ENCODE measurements at regions not wholly inside any gene's neighbourhood (a gene's known extent, or its start where the extent isn't known, plus 50 kb on each side); places are given as distances from the start of the nearest gene placed in this dataset.

- no peak for DNase-seq (ENCODE audit: low read depth)
Observed at GRCh38 chr7:47147213-47147631, 434.7 kb downstream of the TNS3 start.

DNA sequence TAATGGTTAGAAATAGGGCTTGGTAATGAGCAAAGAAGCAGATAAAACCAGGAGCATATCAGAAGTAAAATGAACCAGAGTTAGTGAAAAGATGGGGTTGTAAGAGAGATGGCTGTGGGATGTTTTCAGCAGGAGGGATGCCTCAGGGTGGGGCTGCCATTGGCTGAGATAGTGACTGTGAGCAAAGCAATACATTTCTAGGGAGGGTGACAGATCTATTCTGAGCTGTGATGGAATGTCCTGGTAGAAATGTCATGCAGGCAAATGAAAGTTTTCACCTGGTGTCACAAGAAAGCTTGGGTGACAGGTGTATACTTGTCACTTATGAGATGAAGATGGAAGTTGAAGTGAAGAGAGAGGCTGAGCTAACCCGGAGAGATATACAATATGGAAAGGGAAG, 435.9 kb downstream of the TNS3 start:
- no peak for DNase-seq (ENCODE audit: low read depth)

- DNase-seq (ENCODE audit: low read depth) = peak; percentile 34
Observed at GRCh38 chr7:47145186-47145725, 436.7 kb downstream of the TNS3 start.

DNA sequence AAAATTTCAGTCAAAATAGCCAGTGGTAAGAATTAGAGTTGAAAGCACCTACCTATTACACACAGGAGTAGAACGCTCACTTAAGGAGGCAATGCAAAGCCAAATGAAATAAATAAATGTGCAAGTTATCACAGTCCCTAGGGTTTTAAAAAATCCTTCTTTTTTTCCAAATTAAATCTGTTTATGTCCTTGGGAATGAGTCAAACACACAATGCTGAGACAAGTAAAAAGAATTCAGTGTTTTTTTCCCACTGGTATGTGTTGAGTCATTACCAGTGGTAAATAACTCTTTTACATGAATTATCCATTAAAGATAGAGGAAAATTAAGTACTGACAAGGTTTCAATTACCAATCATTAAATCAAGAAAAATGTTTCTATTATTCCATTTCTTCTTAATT, 438.6 kb downstream of the TNS3 start:
- DNase-seq (ENCODE audit: low read depth) = peak; percentile 68

DNA sequence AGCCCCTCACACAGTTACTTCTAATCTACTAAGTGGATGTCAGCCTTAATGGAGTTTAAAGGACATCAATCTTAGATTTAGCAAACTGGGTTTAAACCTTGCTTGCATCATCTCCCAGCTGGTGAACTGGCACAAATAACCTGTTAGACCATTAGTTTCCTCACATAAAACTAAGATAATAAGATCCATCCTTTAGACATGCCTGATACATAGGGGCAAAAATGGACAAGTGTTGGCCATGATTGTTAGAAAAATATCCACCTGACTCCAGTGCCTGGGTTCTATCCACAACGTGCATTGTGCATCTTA, 439.1 kb downstream of the TNS3 start:
- DNase-seq (ENCODE audit: low read depth) = no peak

DNA sequence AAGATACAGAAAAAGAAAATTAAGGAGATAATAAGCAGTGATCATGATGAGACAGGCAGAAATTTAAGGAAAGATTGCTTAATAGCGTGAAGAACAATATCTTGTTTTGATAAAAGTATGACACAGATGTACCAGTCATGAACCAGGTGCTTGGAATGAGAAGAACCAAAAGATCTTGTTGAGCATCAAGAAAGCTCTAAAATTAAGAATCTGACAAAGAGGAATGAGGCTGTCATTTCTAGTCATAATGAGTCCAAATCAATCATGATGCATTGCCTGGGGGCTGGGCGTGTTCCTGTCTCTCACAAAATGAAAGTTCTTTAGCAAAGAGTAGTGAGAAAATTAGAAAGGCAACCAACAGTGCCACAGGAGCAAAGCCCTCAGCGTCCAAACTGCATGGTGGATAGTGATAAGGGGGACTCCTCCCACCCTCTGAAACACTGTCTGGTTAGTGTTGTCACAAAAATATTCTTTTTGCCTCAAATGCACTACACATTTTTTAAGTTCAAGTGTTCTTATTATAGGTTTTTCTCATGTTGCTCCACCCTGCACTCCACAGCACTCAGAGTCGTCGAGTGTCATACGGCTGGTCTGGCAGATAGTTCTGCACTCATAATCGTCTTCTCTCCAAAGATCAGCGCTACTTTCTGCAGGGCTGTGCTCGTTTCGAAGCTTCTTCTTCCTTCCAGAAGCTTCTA, 439.6 kb downstream of the TNS3 start:
- DNase-seq (ENCODE audit: low read depth) = no peak

DNA sequence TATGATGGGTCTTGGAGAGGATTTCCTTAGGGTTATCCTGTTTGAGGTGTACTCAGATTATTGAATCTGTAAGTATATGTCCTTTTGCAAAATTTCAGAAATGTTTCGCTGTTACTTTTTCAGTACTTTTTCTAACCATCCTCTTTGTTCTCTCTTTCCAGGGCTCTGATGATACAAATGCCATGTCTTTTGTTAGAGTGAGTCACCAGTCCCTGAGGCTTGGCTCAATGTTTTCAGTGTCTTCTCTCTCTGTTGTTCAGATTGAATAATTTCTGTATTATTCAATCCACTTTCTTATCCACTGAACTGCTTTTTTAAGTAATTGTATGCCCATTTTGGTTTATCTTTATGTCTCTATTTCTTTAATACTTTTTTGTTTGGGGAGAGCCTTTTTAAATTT, 449.4 kb downstream of the TNS3 start:
- DNase-seq (ENCODE audit: low read depth) = no peak

- DNase-seq (ENCODE audit: low read depth) = no peak
Observed at GRCh38 chr7:47128700-47129099, 453.2 kb downstream of the TNS3 start.

GRCh38 chr7:47125529-47125928, 456.4 kb downstream of the TNS3 start:
- DNase-seq (ENCODE audit: low read depth) = no peak

DNA sequence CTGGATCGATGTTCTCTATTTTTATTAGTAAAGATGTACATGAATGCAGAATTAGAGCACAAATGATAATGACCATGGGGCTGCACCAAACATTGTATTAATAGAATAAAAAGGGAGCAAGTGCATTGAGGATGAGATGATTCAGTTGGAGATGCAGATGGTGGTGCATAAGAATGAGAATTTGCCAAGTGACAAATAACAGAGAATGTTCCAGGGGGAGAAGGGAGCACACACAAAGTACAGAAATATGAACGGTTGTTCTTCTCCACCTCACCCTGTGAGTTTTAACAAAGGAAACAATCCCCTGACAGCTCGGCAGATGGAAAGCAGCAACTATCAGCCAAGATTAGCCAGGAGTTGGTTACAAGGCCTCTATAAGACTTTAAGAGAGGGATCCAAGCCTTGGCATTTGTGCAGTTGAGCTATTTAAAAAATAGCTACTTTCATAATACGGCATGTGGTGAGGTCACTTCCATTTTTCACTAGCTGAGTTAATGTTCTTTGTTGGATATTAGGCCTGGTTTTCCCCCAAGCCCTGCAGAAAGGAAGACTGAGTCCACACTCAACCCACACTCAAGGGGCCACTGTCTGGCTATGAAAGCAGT, 462.5 kb downstream of the TNS3 start:
- DNase-seq (ENCODE audit: low read depth) = no peak

- no peak for DNase-seq (ENCODE audit: low read depth)
Observed at GRCh38 chr7:47104206-47104549, 477.7 kb downstream of the TNS3 start.

GRCh38 chr7:47103498-47104205, 478.3 kb downstream of the TNS3 start:
- no peak for DNase-seq (ENCODE audit: low read depth)

GRCh38 chr7:47102331-47102841, 479.5 kb downstream of the TNS3 start:
- DNase-seq (ENCODE audit: low read depth) = no peak

DNA sequence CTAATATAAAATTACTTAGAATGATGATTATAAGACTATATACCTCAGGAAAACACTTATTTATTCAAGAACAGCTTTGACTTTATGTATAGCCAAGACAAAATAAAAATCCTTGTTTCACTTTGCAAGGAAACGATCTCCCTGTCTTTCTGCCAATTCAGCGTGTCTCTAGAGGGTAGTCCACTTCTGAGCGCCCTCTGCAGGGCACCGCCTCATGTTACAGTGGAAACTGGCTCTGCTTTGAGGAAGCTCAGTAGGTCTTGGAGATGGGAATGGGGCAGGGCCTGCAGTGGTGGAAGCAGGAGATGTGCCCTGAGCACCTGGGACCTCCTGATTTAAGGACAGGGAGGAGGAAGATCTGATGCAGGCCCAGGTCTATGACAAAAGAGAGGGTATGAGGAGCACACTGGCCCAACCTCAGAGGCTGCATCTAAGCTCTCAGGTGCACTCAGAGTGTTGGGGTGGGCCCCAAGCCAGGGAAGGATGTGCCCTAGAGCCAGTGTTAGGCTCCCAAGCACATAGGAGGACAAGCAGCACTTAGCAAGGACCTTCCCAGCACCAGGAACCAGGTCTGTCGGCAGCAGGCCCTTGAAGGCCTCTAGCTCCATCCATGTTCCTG, 481.0 kb downstream of the TNS3 start:
- peak; percentile 45 for DNase-seq (ENCODE audit: low read depth)

- no peak for DNase-seq (ENCODE audit: low read depth)
Observed at GRCh38 chr7:47100148-47100816, 481.6 kb downstream of the TNS3 start.

DNA sequence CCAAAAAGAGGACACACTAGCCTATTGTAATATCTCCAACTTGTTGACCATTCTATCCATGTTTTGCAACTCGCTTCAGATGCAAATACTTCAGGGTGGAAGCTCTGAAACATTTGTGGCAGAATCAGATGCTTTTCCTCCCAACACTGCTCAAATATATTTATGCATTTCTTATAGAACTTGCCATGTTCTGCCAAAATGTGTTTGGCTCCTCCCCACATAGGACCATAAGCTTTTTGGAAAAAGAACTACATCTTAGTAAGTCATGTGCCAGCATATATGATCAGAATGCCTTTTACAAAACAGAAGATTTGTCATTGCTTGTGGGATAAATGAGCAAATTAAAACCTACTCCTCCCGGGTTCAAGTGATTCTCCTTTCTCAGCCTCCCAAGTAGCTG, 484.5 kb downstream of the TNS3 start:
- DNase-seq (ENCODE audit: low read depth) = no peak

DNA sequence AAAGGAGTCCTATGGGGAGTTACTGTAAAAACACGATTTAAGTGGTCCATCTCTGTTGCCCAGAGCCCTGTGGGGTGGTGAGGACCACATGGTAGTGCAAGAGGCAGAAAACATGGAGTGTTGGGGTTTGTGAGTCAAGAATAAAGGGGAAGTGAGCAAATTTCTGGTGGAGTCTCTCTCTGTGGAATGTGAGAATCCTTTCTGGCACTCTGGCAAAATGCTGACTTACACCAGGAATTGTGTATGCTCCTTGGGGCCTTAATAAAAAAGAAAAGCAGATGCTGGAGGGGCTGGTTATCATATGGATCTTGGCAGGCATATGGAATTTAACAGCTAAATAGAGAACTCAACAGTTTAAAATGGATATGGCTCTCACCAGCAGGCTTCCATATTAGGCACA, 486.0 kb downstream of the TNS3 start:
- no peak for DNase-seq (ENCODE audit: low read depth)

DNA sequence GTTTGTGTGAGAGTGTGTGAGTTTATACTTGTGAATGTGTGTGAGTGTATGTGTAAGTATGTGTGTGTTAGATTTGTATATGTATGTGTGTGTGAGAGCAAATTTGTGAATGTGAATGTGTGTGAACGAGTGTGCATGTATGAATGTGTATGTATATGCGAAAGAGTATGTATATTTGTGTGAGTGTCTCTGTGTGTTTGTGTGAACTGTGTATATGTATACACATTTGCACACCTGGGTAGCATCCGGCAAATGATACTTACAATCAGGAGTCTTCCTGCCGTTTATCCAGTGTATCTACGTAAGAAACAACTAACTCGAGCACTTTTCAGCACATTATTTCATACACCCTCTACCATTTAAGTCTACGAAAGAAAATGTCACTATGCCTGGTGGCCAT, 487.4 kb downstream of the TNS3 start:
- DNase-seq (ENCODE audit: low read depth) = no peak

DNA sequence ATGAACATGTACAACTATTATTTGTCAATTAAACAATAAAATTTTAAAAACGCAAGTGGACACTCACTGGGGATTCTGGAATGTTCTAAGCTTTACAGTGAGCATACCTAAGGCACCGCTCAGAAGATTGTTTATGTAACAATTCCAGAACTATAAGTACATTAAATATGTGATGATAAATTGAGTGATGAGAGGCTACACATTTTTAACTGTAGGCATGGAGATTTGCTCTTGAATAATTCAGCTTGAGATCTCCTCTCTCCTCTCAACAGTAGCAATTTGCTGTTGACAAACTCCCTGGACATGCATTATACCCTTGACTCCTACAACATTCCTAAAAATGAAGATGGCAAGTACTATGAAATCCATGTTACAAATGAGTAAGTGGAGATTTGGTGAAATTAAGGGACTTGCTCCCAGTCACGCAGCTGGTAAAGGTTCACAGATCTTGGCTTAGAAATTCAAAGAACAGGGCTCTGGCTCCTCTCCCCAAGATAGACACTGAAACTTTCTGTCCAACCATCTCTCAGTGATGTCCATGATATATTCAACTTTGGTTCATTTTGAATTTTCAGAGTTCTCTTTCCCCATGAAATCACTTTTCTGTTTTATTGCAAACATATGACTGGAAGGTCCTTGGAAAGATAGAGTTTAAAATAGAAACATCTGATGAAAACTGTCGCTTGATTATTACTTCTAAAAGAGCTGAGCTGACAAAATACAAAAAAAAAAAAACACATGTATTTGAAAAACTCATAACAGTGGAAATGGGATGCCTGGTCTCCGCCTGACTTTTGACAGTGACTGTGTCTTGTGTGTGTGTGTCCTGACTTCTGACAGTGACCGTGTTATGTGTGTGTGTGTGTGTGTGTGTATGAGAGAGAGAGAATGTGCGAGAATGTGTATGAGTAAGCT, 488.3 kb downstream of the TNS3 start:
- DNase-seq (ENCODE audit: low read depth) = no peak

DNA sequence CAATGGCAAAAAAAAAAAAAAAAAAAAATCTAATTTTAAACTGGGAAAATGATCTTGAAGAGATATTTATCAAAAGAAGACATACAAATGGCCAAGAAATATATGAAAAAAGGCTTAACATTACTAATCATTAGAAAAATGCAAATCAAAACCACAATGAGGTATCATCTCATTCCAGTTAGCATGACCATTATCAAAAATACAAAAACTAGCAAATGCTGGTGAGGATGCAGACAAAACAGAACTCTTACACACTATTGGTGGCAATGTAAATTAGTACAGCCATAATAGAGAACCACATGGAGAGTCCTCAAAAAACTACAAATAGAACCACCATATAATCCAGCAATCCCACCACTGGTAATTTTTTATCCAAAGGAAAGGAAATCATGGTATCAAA, 489.6 kb downstream of the TNS3 start:
- DNase-seq (ENCODE audit: low read depth) = no peak

DNA sequence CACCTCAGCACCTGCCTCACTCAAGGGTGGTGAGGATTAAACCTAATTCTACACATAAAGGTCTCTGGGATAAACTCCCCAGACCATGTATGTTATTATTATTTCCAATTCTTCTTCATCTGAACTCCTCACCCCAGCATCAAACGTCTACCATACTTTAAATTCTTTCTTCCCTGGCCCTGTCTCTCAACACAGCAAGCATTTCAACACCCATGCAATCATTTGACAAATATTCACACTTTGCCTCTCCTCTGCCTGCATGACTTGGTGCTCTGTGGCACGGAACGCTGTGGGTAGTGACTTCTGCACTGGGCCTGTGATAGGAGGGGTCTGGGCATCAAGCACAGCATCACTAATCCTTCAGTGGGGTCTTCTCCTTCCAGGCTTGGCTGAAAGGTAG, 490.8 kb downstream of the TNS3 start:
- DNase-seq (ENCODE audit: low read depth) = no peak
